Right lobe of liver (tissue), 4 donors: ENCODE measurements at regions not wholly inside any gene's neighbourhood (a gene's known extent, or its start where the extent isn't known, plus 50 kb on each side); places are given as distances from the start of the nearest gene placed in this dataset.

Experiments
- POLR2A ChIP-seq: fragments of 450-650 bp; IDR thresholded peaks from one replicate; pipeline ENCODE4 v1.6.1; 2017; ENCODE audit warnings: antibody characterized with exemption, mild to moderate bottlenecking
- TF ChIP-seq, protein P1 (sequence below), 4 donors: fragments of 200-600 bp in 3 of 4; fragments of 450-650 bp in 1 of 4; IDR thresholded peaks; one replicate each; pipeline versions ENCODE4 v1.5.1 to v1.8.0; 2016 to 2022; ENCODE audit warnings: antibody characterized with exemption in 4 of 4, mild to moderate bottlenecking in 2 of 4
- donor health status: DM: no; HTN: no; CAD: no.
- donor health status: DM: no; HTN: no; CAD: no.
- donor health status: DM: no; HTN: yes; CAD: no.

DNA sequence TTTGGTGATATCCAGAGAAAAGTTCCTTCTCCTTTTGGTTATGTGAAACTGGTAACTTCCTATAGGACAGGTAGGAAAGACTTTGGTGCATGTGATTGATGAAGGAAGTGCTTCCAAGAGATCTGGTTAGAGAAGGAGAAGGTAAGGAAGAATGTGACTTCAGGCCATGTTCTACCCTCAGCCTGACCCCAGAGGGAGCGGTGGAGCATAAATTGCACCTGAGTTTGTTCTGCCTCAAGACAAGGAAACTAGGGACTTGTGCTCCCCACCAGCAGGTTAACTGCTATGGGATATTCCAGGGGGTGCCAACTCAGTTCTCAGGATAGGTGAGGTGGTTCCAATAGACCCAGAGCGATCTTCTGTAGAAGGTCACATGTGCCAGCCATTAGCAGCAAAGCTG is 299.3 kb upstream of the XYLT1 start:
- TF ChIP-seq POLR2A: no peak
- TF ChIP-seq, protein P1, sequence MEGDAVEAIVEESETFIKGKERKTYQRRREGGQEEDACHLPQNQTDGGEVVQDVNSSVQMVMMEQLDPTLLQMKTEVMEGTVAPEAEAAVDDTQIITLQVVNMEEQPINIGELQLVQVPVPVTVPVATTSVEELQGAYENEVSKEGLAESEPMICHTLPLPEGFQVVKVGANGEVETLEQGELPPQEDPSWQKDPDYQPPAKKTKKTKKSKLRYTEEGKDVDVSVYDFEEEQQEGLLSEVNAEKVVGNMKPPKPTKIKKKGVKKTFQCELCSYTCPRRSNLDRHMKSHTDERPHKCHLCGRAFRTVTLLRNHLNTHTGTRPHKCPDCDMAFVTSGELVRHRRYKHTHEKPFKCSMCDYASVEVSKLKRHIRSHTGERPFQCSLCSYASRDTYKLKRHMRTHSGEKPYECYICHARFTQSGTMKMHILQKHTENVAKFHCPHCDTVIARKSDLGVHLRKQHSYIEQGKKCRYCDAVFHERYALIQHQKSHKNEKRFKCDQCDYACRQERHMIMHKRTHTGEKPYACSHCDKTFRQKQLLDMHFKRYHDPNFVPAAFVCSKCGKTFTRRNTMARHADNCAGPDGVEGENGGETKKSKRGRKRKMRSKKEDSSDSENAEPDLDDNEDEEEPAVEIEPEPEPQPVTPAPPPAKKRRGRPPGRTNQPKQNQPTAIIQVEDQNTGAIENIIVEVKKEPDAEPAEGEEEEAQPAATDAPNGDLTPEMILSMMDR (IDR thresholded peaks at IDR 0.05): no peak
